Liver (tissue), 8 donors: ENCODE measurements at regions not wholly inside any gene's neighbourhood (a gene's known extent, or its start where the extent isn't known, plus 50 kb on each side); places are given as distances from the start of the nearest gene placed in this dataset.

Source experiments
- DNase-seq: peaks from one replicate; pipeline ENCODE4 v3.0.0-alpha.2; 2017; ENCODE audit warnings: low spot score
- H3K27ac ChIP-seq, 2 donors: one replicate each; pipeline ENCODE4 v1.7.0; 2013; ENCODE audit warnings: inconsistent platforms in 2 of 2, low read length in 2 of 2, control low read depth in 1 of 2, low read depth in 1 of 2, mild to moderate bottlenecking in 1 of 2
- H3K27me3 ChIP-seq, 4 donors: one replicate each; pipeline versions ENCODE4 v1.6.1 to v1.7.0; 2013; ENCODE audit warnings: low read length in 3 of 4, inconsistent platforms in 1 of 4, mild to moderate bottlenecking in 1 of 4, moderate library complexity in 1 of 4; ENCODE audit not compliant: control insufficient read depth in 4 of 4, insufficient read depth in 4 of 4
- H3K36me3 ChIP-seq, 4 donors: one replicate each; pipeline versions ENCODE4 v1.6.1 to v1.7.0; 2013; ENCODE audit warnings: low read length in 3 of 4, mild to moderate bottlenecking in 3 of 4, low read depth in 1 of 4, moderate library complexity in 1 of 4; ENCODE audit not compliant: control insufficient read depth in 4 of 4, insufficient read depth in 3 of 4
- H3K4me1 ChIP-seq, 4 donors: one replicate each; pipeline versions ENCODE4 v1.6.1 to v1.7.0; 2013; ENCODE audit warnings: low read length in 3 of 4, mild to moderate bottlenecking in 3 of 4, moderate library complexity in 1 of 4; ENCODE audit not compliant: control insufficient read depth in 4 of 4, insufficient read depth in 4 of 4
- H3K4me3 ChIP-seq, 3 donors: one replicate each; pipeline versions ENCODE4 v1.6.1 to v1.7.0; 2013; ENCODE audit warnings: low read length in 3 of 3, control low read depth in 1 of 3, low read depth in 1 of 3, mild to moderate bottlenecking in 1 of 3
- H3K9ac ChIP-seq, 2 donors: one replicate each; pipeline ENCODE4 v1.7.0; 2013; ENCODE audit warnings: low read length in 2 of 2, mild to moderate bottlenecking in 2 of 2, moderate library complexity in 2 of 2, control low read depth in 1 of 2, low read depth in 1 of 2
- H3K9me3 ChIP-seq, 4 donors: one replicate each; pipeline versions ENCODE4 v1.6.1 to v1.7.0; 2013; ENCODE audit warnings: low read length in 3 of 4; ENCODE audit not compliant: control insufficient read depth in 4 of 4
- ATF3 ChIP-seq: IDR thresholded peaks from 2 replicates; pipeline ENCODE4 v1.6.1; 2016; ENCODE audit warnings: antibody characterized with exemption
- CTCF ChIP-seq: fragments of 150-350 bp; IDR thresholded peaks from 2 replicates; pipeline ENCODE4 v1.5.1; 2017; ENCODE audit warnings: improper control_type of control experiment, low read depth, low read length; ENCODE audit not compliant: missing input control
- EGR1 ChIP-seq, 2 donors: IDR thresholded peaks; 2 replicates each; pipeline ENCODE4 v1.6.1; 2016 to 2018; ENCODE audit warnings: antibody characterized with exemption in 2 of 2, low read depth in 2 of 2
- FOXA1 ChIP-seq: IDR thresholded peaks from 2 replicates; pipeline ENCODE4 v1.6.1; 2016; ENCODE audit warnings: antibody characterized with exemption
- FOXA2 ChIP-seq: IDR thresholded peaks from 2 replicates; pipeline ENCODE4 v1.6.1; 2016; ENCODE audit warnings: antibody characterized with exemption
- GABPA ChIP-seq, 2 donors: IDR thresholded peaks in 1 of 2; conservative IDR thresholded peaks in 1 of 2; 2 replicates each; pipeline ENCODE4 v1.6.1; 2016; ENCODE audit warnings: antibody characterized with exemption in 2 of 2, mild to moderate bottlenecking in 1 of 2, moderate library complexity in 1 of 2
- HNF4A ChIP-seq, 2 donors: conservative IDR thresholded peaks; 2 replicates each; pipeline ENCODE4 v1.6.1; 2016; ENCODE audit warnings: antibody characterized with exemption in 2 of 2, mild to moderate bottlenecking in 2 of 2
- HNF4G ChIP-seq: IDR thresholded peaks from 2 replicates; pipeline ENCODE4 v1.6.1; 2016; ENCODE audit warnings: antibody characterized with exemption
- JUND ChIP-seq, 2 donors: IDR thresholded peaks; 2 replicates each; pipeline ENCODE4 v1.6.1; 2016; ENCODE audit warnings: antibody characterized with exemption in 2 of 2
- MAX ChIP-seq: IDR thresholded peaks from 2 replicates; pipeline ENCODE4 v1.6.1; 2016; ENCODE audit warnings: antibody characterized with exemption
- NR2F2 ChIP-seq: IDR thresholded peaks from 2 replicates; pipeline ENCODE4 v1.6.1; 2016; ENCODE audit warnings: antibody characterized with exemption
- RAD21 ChIP-seq, 2 donors: IDR thresholded peaks; 2 replicates each; pipeline ENCODE4 v1.6.1; 2016; ENCODE audit warnings: antibody characterized with exemption in 2 of 2, mild to moderate bottlenecking in 2 of 2
- REST ChIP-seq: IDR thresholded peaks from 2 replicates; pipeline ENCODE4 v1.6.1; 2016; ENCODE audit warnings: antibody characterized with exemption, mild to moderate bottlenecking
- RXRA ChIP-seq, 2 donors: IDR thresholded peaks; 2 replicates each; pipeline ENCODE4 v1.6.1; 2017 to 2018; ENCODE audit warnings: antibody characterized with exemption in 2 of 2, mild to moderate bottlenecking in 1 of 2
- SP1 ChIP-seq: IDR thresholded peaks from 2 replicates; pipeline ENCODE4 v1.6.1; 2018; ENCODE audit warnings: antibody characterized with exemption, mild to moderate bottlenecking
- TAF1 ChIP-seq: conservative IDR thresholded peaks from 2 replicates; pipeline ENCODE4 v1.6.1; 2016; ENCODE audit warnings: antibody characterized with exemption, mild to moderate bottlenecking
- YY1 ChIP-seq: IDR thresholded peaks from 2 replicates; pipeline ENCODE4 v1.6.1; 2016; ENCODE audit warnings: antibody characterized with exemption, mild to moderate bottlenecking
- ZBTB33 ChIP-seq: IDR thresholded peaks from 2 replicates; pipeline ENCODE4 v1.6.1; 2016; ENCODE audit warnings: antibody characterized with exemption
- WGBS: extraction: QIAGEN DNeasy Blood & Tissue Kit; methylation state at CpG from one replicate; pipeline ENCODE4 v1.1.7; 2013; 5-methylcytosine and 5-hydroxymethylcytosine counted together
- donor health status: healthy.
- donor health status: healthy.
- donor health status: healthy.
- donor health status: healthy.
- donor health status: healthy.

GRCh38 chr19:28867978-28868377, 345.0 kb downstream of the UQCRFS1 start:
- Histone ChIP-seq H3K9me3 (no peaks in the 10 kb centered on the region), H3K4me3 (no peak overlapping the region), H3K27me3 (no peaks in the 10 kb centered on the region), H3K9ac (no peak overlapping the region), H3K27ac (no peak overlapping the region), H3K36me3 (no peaks in the 10 kb centered on the region), H3K4me1 (no peaks in the 10 kb centered on the region)
- TF ChIP-seq CTCF (no peak), NR2F2 (no peak)
- WGBS: 84% methylated on average over 4 of the region's 4 CpGs
- DNase-seq: no peak

GRCh38 chr19:28864577-28865042, 348.3 kb downstream of the UQCRFS1 start:
- 40% methylated on average over 9 of the region's 9 CpGs for WGBS
- TF ChIP-seq ATF3: no peak
- TF ChIP-seq NR2F2: no peak
- no peak for TF ChIP-seq ZBTB33
- TF ChIP-seq FOXA2: no peak
- TF ChIP-seq RXRA (IDR thresholded peaks at IDR 0.05): no peak
- no peak for TF ChIP-seq TAF1
- no peak for TF ChIP-seq REST
- TF ChIP-seq EGR1 (IDR thresholded peaks at IDR 0.05; ENCODE audit: low read depth in 2 of 2): no peak
- no peak for TF ChIP-seq HNF4G
- TF ChIP-seq GABPA (IDR thresholded peaks at IDR 0.05 in 1 of 2, conservative IDR thresholded peaks at IDR 0.05 in 1 of 2): no peak
- no peak for TF ChIP-seq SP1
- no peak for TF ChIP-seq RAD21 (IDR thresholded peaks at IDR 0.05)
- TF ChIP-seq FOXA1: no peak
- TF ChIP-seq YY1: no peak
- TF ChIP-seq CTCF: no peak
- TF ChIP-seq HNF4A (conservative IDR thresholded peaks at IDR 0.05): no peak
- TF ChIP-seq MAX: no peak
- no peak for TF ChIP-seq JUND (IDR thresholded peaks at IDR 0.05)
- no peaks in the 10 kb centered on the region for H3K4me1 ChIP-seq
- no peak overlapping the region for H3K27ac ChIP-seq
- no peak overlapping the region for H3K4me3 ChIP-seq
- H3K36me3 ChIP-seq: no peaks in the 10 kb centered on the region
- no peak overlapping the region for H3K9ac ChIP-seq
- no peaks in the 10 kb centered on the region for H3K9me3 ChIP-seq
- peaks cover 0 to 5% (median 0%) of the 10 kb centered on the region in 4 donors for H3K27me3 ChIP-seq
- no peak for DNase-seq
